ENCODE measurements at regions not wholly inside any gene's neighbourhood (a gene's known extent, or its start where the extent isn't known, plus 50 kb on each side); places are given as distances from the start of the nearest gene placed in this dataset.

GRCh38 chr3:127124120-127124519 lies 68.8 kb upstream of the PRR23E start:
- H3K27ac ChIP-seq: no peak overlapping the region
- DNase-seq (ENCODE audit: low read depth, low spot score): no peak

- H3K27ac ChIP-seq: no peak overlapping the region
- DNase-seq (ENCODE audit: low read depth, low spot score): no peak
Measured at GRCh38 chr3:127131424-127132170, 61.3 kb upstream of the PRR23E start.

DNA sequence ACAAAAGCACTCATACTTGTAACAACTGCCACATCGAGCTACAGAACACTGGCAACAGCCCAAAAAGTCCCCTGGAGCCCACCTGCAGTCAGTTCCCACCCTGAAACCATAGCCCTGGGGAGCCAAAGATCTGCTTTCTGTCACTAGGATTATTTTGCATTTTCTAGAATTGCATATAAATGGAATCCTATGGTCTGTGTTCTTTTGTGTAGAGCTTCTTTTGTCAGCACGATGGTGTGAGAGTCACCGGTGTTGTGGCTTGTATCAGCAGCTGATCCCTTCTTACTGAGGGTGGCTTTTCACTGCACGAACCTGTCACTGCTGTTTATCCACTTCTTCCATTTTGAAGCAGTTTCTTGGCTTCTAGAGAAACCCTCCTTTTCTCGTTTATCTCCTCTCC lies 60.1 kb upstream of the PRR23E start:
- no peak overlapping the region for H3K27ac ChIP-seq
- DNase-seq (ENCODE audit: low read depth, low spot score): no peak

DNA sequence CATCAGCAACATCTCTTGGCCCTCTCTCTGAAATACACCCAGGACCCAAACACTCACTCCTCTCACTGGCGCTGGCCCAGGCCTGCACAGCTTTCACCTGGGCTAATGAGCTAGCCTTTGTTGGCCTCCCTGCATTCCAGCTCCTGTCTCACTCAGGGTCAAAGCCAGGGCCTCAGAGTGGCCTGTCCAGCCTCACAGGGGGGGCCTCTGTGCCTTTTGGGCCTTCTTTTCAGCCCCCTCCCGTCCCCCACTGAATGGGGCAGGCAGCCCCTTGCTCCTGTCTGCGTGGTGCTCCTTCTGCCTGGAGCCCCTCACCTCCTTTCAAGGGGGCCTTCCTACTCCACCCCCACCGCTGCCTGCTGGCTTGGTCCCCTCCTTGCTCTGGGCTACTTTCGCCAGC lies 59.0 kb upstream of the PRR23E start:
- DNase-seq (ENCODE audit: low read depth, low spot score): no peak
- no peak overlapping the region for H3K27ac ChIP-seq

GRCh38 chr3:127134466-127134865 lies 58.5 kb upstream of the PRR23E start:
- no peak overlapping the region for H3K27ac ChIP-seq
- no peak for DNase-seq (ENCODE audit: low read depth, low spot score)

GRCh38 chr3:127134887-127135240 lies 58.1 kb upstream of the PRR23E start:
- DNase-seq (ENCODE audit: low read depth, low spot score): no peak
- H3K27ac ChIP-seq: no peak overlapping the region

DNA sequence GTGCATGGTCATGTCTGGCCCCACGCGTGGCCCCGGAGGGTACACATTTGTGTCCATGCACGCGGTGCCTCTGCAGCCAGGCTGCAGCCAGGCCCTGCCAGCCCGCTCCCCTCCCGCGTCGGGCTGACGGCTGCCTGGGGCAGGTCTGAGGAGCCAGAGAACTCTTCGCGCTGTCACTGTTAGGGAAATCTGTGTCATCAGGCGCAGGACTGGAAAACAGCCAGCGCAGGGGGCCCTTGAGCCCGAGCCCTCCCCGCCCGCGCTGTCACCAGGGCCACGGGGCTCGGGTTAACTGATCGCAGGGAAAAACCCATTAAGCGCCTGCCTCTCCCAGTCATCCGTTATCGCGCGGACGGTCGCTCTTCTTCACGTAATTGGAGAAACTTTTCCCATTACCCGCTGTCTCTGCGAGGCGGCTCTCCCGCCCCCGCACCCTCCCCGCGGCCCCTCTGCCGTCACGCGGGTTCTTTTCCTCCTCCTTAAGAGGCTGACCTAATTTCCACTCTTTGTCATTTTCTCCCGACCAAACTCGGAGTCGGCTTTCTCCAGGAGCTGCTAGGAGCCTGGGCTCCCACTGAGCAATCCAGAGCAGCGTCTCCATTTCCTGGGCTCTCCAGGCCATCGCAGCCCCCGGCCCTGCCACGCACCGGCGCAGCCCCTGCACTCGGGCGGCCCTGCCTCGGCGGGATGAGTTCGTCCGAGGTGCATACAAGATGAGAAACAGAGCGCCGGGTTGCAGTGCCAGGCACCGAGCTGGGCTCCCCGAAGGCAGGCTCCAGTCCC lies 57.5 kb upstream of the PRR23E start:
- DNase-seq (ENCODE audit: low read depth, low spot score): no peak

DNA sequence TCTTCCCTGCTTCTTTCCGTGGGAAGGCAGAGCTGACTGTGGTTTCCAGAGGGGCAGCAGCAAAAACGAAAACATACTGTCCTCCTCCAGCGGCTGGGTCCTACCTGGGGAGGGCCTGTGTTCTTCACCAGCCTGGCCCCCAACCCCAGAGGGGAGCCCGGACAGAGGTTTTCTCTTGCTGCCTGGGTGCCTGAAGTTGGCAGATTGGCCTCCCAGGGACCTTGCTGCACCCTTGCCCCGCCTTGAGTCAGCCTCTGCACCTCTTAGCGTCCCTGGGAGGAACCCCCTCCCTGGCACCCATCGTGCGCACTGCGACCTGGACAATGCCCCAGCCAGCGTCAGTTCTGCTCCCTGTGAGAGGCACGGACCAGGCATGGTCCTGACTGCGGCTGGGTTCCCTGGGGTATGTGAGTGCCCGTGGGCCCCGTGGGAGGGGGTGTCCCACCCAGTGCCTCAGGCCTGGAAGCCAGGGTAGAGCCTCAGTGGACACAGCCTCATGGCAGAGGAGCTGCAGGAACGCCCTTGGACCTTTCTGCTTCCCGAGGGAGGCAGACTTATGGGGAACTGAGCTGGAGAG lies 56.8 kb upstream of the PRR23E start:
- DNase-seq (ENCODE audit: low read depth, low spot score): no peak
- no peak overlapping the region for H3K27ac ChIP-seq

More for the DNA sequence above, 57.5 kb upstream of the PRR23E start:
- H3K27ac ChIP-seq: no peak overlapping the region

DNA sequence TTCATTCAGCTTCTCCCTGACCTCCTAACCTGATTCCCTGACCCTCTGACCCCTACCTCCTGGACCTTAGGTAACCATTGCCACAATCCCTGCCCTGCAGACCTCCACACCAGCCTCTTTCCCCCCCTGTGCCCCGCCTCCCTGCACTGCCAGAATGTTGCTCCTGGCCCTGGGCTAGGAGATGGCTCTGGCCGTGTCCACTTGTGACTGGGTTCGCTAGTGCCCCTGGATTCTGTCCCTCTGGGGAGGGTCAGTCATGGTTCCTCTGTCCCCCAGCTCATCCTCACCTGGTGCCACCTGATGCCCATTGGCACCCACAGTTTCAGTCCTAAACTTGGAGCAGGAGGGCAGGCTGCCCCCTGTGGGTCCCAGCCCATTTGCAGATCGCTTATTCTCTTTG lies 56.2 kb upstream of the PRR23E start:
- no peak overlapping the region for H3K27ac ChIP-seq
- DNase-seq (ENCODE audit: low read depth, low spot score): no peak

DNA sequence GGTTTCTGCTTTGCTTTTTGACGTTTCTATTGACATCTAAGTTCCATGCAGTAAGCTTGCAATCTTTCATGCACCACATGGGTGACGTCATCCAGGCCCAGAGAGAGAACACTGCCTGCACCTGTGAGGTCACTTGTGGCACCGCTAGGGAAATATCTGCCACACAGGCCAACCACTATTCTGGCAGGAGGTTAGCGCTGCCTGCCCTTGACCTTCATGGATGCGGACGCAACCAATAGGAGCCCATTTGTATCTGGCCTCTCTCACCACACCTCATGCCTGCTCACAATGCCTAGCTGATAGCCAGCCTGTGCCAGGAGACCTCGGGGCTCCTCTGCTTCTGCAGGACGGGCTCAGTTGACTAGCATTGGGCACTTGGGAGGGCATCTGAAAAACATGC lies 55.8 kb upstream of the PRR23E start:
- DNase-seq (ENCODE audit: low read depth, low spot score): no peak
- H3K27ac ChIP-seq: no peak overlapping the region

DNA sequence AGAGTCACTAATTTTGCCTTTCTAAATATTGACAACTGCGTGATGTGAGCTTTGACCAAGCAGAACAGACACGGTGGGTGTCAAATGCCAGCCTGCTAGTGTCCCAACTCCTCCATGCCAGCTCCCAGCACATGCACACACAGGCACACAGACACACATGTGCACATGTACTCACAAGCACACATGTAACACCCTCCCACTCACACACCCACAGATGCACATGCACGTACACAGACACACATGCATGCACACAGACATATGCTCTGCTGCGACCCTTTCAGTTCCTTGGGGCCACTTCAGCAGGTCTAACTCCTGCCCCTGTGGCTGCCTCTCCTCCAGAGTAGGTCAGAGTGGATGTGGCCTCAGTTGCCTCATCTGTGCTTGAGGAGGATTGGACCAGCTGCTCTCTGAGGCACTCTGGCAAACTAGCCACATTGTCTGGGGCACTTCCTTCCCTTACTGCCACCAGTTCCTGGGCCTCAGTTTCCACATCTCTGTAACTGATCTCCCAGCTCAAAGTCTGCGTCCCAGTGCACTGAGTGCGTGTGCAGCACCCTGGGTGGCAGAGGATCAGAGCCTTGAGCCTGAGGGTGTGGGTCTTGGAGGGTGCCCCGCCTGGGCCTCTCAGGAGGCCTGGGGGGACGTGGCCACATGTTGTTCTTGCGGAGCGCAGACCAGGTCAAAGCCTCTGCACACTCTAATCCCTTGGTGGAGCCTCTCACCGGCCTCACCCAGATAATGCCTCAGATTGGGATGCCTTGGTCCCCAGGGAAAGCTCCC lies 55.0 kb upstream of the PRR23E start:
- DNase-seq (ENCODE audit: low read depth, low spot score): no peak
- no peak overlapping the region for H3K27ac ChIP-seq

DNA sequence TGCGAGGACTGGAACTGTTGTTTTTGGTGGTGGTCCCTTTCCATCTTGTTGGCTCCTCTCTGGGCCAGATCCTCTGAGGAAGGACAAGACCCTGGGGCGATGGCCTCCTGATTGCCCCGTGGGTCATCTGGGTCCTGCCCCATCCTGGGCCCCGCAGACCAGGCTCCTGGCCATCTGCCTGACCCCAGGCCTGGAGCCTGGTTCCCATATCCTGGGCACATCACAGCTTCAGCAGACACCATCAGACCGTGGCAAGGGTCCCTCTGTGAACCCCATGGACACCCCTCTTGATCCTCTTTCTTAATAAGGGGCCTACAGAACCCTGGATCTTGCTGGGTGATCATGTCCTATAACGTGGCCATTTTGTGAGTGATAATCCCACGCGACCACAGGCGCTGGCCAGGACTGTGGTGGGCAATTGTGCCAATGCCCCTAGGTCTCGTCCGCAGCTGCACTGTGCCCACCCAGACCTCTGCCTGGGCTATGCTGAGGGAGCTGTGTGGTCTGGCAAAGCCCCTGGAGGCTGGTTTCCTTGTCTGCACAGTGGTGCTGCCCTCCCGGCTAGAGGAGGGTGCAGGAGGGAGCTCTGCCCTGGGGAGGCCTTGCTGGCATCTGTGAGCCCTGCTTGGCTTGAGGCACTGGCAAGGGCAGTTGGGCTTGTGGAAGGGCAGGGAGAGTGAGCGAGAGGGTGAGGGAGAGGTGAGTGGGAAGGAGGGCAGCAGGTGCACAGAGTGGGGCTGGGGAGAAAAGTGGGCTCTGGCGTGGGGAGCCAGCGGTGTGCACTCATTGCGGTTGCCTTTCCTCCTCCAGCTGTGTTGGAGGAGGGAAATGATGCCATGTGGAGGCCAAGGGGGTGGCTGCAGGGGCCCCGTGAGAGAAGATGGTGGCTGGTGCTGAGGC lies 53.1 kb upstream of the PRR23E start:
- no peak overlapping the region for H3K27ac ChIP-seq
- DNase-seq (ENCODE audit: low read depth, low spot score): no peak

DNA sequence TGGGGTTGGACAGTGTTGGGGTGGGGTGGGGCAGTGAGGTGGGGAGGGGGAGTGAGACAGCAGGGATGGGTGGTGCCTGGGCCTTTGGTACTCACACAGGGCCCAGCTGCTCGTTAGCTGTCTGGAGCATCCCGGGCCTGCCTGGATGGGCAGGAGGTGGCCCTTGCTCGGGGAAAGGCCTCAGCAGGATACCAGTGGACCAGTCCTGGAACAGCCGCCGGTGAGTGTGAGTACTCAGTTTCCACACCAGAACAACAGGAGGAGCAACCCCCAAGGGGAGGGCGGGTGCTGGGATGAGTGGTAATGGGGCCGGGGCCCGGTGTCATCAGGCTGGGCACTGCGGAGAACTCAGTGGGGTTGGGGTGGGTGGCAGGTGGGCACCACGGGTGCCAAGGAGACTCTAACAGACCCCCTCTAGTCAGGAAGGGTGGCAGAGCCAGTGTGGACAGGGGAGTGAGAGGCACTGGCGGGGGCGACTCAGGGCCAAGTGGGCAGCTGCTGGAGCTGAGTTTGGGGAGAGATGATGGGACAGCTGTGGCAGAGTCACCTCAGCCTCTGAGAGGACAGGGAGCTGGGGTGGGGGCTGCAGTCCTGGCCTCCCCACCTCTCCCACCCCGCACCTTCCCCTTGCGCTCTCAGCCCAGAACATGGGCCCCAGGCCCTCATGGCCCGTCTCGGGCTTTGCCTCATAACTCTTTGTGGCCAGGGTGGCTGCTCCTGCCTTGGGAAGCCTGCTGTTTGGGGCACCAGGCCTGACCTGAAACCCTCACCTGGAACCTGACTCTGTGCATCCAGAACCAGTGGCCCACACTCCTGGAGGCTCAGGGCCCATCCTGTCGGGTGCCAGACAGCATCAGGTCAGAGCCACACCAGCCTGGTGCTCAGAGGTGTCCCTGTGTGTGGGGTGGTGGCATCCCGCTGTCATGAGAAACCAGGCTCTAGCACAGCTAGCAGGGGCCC lies 52.1 kb upstream of the PRR23E start:
- H3K27ac ChIP-seq: no peak overlapping the region
- no peak for DNase-seq (ENCODE audit: low read depth, low spot score)

DNA sequence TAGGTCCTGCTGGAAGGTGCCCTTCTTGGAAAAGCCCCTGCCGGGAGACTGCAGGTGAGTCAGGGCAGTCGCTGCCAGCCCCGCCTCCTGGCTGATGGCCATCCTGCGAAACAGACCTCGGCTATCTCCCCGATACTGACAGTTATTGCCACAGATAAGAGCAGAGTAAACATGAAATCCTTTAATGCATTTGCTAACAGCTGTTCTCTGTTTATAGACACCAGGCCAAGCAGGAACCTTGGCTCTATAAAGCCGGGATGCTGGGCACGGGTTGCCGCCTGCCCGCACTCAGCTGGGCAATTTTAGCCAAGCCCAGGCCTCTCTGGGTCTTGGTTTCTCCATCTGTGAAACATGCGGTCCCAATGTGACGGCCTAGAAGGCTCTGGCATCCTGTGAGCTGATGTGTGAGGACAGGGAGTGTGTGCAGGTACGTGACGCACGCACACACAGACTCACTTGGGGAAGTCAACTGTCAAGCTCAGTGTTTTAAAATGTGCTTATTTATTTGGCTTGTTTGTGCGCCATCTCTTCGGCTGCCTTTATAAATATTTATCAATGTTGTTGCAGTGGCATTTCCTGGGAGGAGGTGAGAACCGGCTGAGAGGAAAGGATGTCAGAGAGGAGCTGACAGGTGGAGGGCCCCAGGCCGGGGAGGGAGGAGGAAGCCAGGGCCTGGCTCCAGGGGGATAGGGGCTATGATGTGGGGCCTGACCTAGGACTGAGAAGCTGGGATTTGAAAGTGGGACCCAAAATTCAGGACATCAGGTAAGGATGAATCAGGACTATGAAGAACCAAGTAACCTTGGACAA lies 50.8 kb upstream of the PRR23E start:
- peak; percentile 26 for DNase-seq (ENCODE audit: low read depth, low spot score)

More for the DNA sequence above, 50.8 kb upstream of the PRR23E start:
- no peak overlapping the region for H3K27ac ChIP-seq

Data from epithelial cell of prostate (primary cell).